GM21528 (cell line): ENCODE measurements at regions not wholly inside any gene's neighbourhood (a gene's known extent, or its start where the extent isn't known, plus 50 kb on each side); places are given as distances from the start of the nearest gene placed in this dataset.

Source experiments
- ATAC-seq: cut with Tn5 transposase; IDR thresholded peaks from one replicate; pipeline ENCODE4 v1.9.1; 2021; ENCODE audit warnings: mild to moderate bottlenecking, moderate library complexity; ENCODE audit not compliant: unreplicated experiment, low FRiP score

DNA sequence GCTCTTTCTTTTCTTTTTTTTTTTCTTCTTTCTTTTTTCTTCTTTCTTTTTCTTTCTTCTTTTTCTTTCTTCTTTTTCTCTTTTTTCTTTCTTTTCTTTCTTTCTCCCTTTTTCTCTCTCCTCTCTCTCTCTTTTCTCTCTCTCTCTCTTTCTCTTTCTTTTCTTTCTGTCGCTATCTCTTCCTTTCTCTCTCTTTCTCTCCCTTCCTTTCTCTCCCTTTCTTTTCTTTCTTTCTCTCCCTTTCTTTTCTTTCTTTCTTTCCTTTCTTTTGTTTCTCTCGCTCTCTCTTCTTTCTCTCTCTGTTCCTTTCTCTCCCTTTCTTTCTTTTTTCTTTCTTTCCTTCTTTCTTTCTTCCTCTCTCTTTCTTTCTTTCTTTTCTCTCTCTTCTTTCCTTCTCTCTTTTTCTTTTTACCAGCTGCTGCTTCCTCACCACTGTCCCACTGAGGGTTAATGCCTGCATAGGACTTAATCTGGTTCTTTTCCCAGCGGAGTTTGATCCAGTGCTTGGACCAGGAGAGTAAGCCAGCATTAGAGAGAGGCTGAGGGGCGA, 145.4 kb upstream of the SIX2 start:
- no peak for ATAC-seq

DNA sequence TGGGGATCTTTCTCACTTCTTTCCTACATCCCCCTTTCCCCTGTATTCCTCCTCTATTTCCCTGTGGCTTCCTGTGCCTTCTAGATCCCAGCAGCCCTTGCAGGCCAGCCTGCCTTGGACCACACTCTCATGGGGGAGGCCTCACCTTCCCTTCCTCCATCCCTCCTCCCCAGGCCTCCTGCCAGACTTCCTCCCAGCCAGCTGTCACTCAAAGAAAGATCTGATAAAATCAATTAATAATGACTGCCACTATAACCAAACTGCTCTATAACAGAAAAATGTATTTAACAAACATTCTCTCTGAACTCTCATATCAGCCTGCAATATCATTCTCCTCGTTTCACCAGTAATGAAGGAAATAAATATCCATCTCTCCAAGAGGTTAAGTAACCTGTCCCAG, 144.9 kb upstream of the SIX2 start:
- ATAC-seq: no peak

DNA sequence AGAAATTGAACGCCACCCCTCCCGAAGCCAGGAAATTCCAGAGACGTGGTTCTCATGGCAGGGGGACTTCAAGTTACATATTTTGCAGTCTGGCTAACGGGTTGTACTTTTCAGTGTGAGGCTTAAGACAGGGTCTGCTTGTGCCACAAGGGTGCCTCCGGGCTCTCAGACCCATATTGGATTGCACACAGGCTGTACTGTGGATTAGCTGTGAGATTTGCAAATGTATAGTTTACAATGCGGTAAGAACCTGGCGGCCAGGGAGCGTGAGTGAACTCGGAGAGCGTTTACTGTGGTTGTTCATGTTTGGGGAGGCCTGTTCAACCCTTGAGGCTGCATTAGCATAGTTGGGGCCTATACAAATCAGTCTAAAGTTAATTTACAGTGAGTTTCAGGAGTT, 143.9 kb upstream of the SIX2 start:
- no peak for ATAC-seq

DNA sequence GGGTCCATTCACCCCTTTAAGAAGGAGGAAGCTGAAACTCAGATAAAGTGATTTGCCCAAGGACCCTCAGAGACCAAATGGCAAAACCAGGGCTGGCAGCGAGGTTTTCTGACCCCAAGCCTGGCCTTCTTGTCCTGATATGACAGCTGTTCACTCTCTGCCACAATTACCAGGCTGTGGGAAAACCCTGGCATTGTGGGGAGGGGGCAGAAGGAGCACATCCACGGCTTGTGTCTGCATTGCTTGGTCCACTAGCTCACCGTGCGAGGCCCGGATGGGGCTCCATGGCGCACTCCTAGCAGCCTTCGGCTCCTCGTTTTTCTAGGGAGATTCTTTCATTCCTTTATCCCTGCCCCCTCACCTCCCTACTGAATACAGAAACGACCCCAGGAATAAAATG, 143.4 kb upstream of the SIX2 start:
- ATAC-seq: no peak

- ATAC-seq: no peak
These were observed 136.0 kb upstream of the SIX2 start for GRCh38 chr2:45145073-45145899.

DNA sequence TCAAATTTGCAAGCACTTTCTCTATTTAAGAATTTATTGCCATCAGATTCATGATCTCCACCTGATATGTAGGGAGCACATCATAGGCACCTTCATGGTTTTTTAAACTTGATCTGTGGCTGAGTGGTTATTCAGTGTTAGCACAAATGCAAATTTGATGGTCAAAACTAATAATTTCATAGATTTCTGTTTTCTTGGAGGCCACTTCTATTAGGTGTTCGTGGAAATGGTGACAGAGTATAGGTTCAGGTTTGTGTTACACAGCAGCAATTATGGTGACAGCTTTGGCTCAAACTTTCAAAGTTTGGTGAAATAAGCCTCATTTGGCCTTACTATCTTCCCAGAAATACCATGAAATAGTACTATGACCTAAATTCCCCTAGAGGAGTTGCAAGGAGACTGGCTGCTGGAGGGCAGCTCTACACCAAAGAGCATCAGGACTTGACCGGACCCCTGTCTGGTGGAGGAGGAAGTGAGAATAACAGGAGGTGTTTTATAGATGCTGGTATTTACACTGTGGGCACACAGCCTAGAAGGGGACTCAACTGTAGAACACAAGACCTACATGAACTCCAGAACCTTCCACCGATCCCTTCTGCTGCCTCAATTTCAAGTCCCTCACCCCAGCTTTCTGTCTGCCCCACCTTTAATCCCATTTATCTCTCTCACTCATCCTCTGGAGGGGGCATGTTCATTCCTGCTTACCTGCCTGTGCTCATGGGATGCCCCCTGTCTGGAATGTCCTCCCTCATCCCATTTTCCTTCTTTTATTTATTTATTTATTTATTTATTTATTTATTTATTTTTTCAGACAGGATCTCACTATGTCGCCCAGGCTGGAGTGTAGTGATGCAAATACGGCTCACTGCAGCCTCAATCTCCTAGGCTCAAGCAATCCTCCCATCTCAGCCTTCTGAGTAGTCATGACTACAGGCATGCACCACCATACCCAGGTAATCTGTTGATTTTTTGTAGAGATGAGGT, 132.9 kb upstream of the SIX2 start:
- ATAC-seq: no peak

DNA sequence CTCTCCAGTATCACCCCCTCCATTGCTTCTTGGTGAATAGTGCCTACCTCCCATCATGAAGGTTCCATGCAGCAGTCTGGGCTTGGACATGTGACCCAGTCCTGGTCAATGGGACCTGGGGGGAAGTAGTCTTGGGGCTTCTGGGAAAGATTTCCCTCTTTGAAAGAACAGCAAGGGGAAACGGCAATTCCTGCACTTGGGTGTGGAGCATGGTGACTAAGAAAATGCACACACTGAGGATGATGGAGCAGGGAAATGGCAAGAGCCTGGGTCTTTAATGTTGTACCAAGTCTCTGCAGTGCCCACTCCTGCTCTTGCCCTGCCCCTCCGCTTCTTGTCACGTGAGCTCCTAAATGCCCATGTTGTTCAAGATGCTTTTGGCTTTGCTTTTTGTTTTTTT, 131.4 kb upstream of the SIX2 start:
- ATAC-seq: no peak

GRCh38 chr2:45138904-45139303, 129.7 kb upstream of the SIX2 start:
- no peak for ATAC-seq

DNA sequence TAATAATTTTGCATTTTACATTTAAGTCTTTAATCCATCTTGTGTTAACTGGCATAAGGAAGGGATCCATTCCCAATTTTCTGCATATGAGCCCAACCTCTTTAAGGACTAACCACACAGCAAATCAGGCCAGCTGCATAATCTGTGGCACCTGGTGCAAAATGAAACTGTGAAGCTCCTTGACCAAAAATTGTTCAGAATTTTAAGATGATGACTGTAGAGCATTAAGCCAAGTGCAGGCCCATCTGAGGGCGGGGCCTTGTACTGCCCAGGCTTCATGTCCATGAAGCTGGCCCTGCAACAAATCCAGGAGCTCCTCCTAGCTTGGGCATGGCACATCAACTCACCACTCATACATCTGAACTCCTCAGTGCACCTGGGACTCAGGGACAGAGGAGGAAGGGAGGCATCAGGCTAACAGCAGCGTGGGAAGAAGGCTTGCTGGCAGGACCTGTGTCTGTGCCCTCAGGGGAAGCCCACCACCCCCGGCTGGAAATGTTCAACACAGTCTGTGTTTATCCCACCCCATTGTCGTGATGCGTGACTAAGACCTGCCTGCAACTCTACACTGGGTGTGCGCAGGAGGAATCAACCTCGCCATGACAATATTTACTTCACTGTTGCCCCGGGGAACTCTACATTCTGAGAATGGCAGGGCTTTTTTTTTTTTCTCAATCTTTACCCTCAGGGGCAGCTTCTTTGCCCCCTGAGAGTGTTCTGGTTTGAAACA, 128.9 kb upstream of the SIX2 start:
- ATAC-seq: no peak

- no peak for ATAC-seq
These were observed 125.5 kb upstream of the SIX2 start for GRCh38 chr2:45134726-45135125.

DNA sequence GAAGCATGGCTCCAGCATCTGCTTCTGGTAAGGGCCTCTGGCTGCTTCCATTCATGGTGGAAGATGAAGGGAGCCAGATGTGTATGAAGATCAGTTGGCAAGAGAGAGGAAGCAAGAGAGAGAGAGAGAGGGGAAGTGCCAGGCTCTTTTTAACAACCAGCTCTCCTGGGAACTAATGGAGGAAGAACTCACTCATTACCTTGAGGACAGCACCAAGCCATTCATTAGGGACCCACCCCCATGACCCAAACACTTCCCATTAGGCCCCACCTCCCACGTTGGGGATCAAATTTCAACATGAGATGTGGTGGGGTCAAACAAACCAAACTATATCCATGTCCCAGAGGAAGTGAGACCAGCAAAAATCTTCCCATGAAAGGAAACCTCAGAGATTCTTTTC, 124.8 kb upstream of the SIX2 start:
- no peak for ATAC-seq

DNA sequence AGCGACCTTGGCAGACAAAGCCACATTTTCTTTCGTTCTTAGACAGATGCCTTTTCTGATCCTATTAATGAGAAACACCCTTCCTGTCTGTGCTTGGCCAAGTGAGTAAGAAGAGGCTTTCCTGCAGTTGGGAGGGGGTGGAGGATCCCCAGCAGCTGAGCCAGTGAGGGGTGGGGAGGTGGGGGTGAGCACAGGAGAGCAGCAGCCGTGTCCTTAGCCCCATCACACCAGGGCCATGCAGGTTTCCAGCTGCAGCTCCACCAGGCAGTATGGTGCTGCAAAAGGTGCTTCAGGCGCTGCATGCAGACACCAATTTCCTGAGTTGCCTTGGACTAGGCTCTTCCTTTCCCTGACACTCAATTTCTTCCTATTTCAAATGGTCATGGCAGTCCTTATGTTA, 123.3 kb upstream of the SIX2 start:
- peak; percentile 66 for ATAC-seq

- no peak for ATAC-seq
These were observed 122.3 kb upstream of the SIX2 start for GRCh38 chr2:45131587-45131986.

DNA sequence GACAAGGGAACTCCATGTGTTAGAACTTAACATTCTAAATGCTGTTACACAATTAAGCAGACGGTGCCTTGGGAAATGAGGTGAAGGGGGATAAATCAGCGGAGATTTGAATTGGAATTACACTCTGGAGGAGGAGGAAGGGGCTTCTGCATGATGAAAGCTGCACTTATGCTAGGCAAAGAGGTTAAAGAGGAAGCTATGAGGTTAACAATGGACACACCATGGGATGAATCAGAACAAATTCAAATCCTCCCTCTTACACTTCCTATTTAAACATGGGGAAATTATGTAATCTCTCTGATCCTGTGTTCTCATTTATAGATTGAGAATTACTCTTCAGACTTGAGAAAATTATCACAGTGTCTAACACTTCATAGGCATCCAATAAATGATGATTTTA, 121.5 kb upstream of the SIX2 start:
- no peak for ATAC-seq

GRCh38 chr2:45128580-45128997, 119.3 kb upstream of the SIX2 start:
- no peak for ATAC-seq

- no peak for ATAC-seq
These were observed 118.6 kb upstream of the SIX2 start for GRCh38 chr2:45127891-45128290.

DNA sequence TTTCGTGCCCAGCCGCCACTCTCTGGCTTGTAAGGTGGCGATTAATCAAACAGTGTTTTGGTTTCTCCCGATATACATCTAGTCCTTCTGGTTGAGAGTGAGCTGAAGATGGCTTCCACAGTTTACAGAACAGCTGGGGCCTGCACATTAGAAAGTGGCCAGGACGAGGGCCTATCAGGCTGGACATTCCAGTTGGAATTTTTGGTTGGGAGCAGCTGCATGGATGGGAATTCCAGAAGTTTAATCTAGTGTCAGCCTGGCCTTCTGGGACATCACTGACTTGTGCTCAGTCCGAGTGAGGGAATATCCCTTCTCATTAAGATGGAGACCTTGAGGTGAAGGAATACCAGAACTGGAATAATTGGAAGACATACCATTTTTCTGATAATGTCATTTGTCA, 118.1 kb upstream of the SIX2 start:
- no peak for ATAC-seq

- no peak for ATAC-seq
These were observed 116.0 kb upstream of the SIX2 start for GRCh38 chr2:45125232-45125631.

- no peak for ATAC-seq
These were observed 115.2 kb upstream of the SIX2 start for GRCh38 chr2:45124456-45124855.

GRCh38 chr2:45123521-45124191, 114.4 kb upstream of the SIX2 start:
- ATAC-seq: no peak
